SU-DHL-6 (cell line): ENCODE measurements at regions not wholly inside any gene's neighbourhood (a gene's known extent, or its start where the extent isn't known, plus 50 kb on each side); places are given as distances from the start of the nearest gene placed in this dataset.

ENCODE experiments used
- CTCF ChIP-seq: fragments of 200-600 bp; sonication (generic); IDR thresholded peaks from one replicate; pipeline ENCODE4 v1.5.1; 2017; ENCODE audit warnings: antibody characterized with exemption, mild to moderate bottlenecking, low read length, moderate library complexity; ENCODE audit not compliant: insufficient read depth, poor library complexity, severe bottlenecking
- EZH2phosphoT487 ChIP-seq: fragments of 200-600 bp; sonication (generic), shearing (Covaris generic); conservative IDR thresholded peaks from 2 replicates; pipeline ENCODE4 v1.6.1; 2018; ENCODE audit warnings: mild to moderate bottlenecking, antibody characterized with exemption, low read length, moderate library complexity, mixed read lengths

DNA sequence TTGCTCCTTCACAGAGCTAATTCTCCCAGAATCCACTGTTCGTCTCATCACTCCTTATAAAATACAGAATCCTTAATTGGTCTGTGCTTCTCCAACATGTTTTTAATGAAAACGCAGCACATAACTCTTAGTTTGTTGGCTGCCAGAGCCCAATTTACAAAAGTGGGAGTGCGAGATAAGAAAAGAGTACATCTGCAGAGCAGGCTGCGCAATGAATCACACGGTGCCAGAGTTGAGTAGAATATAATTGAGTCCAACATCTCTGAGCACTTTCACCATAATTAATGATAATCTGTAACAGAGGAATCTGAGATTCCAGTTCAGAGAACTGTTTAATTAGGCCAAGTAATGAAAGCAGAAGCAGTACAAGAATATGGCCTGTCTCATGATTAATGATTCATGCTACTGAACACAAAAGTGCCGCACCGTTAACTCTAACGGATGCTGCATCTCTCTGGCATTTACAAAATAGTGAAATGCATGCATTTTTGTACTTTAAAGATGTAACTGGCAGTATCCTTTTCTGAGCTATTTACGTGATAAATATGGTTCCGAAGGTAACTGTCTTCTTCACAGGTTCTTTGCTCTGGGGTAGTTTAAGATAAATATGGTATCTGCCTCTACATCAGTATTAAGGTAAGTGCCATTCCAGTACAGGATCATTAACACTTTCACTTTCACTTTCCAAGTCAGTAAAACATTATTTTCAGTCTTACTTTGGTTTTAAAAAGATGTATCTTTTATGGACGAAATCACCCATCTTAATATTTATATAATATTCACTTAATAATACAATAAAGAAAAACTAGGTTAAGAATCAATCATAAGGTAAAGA is 785.6 kb downstream of the NR4A2 start:
- no peak for TF ChIP-seq CTCF
- TF ChIP-seq EZH2phosphoT487, result no peak
